HG02642 (cell line): ENCODE measurements at regions not wholly inside any gene's neighbourhood (a gene's known extent, or its start where the extent isn't known, plus 50 kb on each side); places are given as distances from the start of the nearest gene placed in this dataset.

Experiments
- ATAC-seq: cut with Tn5 transposase; IDR thresholded peaks from one replicate; pipeline ENCODE4 v1.9.1; 2021; ENCODE audit warnings: mild to moderate bottlenecking; ENCODE audit not compliant: unreplicated experiment, poor library complexity

DNA sequence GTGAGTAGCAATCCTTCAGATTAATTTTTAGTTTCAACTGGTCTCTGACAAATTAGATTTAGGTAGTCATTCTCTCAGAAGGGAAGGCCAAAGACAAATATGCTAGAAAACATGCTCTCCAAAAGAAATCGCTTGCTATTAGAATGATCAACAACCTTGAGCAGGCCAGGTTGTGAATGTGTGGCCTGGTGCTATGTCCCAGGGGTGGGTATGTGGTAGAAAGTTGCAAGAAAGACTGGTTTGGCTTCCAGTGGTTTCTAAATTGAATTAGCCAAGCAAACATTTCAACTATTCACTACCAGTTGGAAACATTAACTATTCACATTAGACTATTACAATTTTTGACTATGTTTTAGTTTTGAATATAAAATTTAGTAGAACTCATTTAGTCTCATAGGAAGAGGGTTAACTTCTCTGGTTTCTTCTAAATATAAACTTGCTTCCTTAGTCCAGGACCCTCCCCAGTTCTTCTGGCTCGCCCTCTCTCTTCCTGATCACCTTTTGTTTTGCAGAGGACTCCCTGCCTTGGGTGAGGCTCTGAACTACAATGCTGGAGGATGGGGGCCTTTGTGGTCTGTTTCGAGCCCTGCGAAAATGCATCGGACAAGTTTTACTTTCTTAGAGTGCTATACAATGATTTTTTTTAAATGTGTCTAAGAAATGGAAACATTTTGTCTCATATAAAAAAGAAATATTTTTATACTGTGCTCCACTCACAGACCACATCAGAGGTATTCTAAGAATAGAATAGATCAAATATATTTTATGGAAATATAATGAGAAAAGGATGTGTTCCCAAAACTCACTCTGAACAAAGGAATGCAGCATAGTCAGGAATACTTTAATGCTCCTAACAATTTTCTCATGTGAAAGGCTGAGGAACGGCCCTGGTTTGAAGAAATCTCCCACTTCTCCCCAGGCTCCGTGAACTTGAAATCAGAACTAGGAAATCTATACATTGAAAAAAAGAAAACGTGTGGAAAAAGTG lies 375.0 kb upstream of the ZEB2 start:
- ATAC-seq, result no peak

GRCh38 chr2:144893464-144893863 lies 373.5 kb upstream of the ZEB2 start:
- no peak for ATAC-seq

DNA sequence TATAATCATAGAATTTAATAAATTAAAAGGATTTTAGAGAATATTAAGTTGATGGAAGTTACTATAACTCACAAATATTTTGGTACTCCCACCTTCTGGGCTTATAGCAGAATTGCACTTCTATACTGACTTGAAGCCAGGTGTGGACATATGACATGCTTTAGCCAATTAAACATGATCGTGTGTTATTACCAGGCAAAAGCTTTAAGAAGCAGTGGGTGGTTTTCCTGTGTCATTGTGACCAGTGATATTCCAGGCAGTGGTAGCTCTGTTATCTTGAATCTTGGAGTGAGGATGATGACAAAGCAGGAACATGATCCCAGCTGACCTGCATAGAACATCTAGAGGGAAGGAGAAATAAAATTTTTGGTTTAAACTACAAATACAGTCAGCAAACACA lies 370.9 kb upstream of the ZEB2 start:
- ATAC-seq, result no peak

- no peak for ATAC-seq
Observed at GRCh38 chr2:144889348-144889747, 369.4 kb upstream of the ZEB2 start.

DNA sequence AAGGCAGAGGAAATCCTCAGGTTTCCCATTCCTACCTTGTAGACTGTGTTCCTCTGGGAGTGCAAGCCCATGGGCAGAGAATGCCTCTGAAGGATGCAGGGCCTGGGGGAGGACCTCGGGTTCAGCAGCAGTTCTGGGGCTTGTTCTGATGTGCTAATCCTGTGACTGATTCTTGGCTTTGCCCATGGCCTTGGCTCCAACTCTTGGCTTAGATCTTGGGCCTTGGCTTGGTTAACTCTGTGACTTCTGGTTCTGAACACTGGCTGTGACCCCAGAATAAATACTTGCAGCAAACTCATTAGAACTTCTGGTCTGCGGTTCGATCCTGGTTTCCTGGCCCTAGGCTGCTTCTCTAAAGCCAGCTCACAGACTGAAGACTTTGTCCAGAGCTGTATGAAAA lies 366.9 kb upstream of the ZEB2 start:
- no peak for ATAC-seq

DNA sequence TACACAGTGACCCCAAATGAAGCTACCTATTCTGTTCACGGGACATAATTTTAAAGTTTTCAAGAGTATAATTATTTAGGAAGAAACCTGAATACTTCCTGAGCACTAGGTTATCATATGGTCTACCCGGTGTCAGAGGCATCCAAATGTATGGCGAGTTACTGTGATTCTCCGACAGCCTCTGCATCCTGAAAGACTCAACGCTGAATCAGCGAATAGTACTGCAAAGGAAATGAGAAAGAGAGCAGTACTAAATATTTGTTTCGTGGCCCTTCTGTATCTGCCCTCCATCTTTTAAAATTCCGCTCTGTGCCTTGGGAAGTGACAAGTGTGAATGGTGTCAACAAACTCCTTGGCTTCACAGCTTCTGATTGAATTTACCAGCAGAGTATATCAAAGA lies 358.0 kb upstream of the ZEB2 start:
- ATAC-seq, result no peak

DNA sequence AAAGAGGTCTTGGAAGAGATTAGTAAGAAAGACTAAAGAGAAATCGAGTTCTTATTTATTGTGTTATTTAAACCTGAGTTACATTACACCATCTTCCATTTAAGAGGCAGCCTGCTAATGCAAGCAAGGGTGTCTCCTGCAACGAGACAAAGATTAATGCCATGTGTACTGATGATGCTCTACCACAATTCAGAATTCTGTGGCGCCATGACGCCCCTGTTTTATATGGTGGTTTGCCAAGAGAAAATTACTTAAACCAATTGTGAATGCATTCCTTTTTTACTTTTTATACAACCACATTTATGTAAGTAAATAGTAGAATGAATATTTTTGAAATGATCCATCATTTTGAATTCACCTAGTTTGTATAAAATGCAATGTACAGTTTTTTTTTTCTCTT lies 356.1 kb upstream of the ZEB2 start:
- ATAC-seq, result no peak

DNA sequence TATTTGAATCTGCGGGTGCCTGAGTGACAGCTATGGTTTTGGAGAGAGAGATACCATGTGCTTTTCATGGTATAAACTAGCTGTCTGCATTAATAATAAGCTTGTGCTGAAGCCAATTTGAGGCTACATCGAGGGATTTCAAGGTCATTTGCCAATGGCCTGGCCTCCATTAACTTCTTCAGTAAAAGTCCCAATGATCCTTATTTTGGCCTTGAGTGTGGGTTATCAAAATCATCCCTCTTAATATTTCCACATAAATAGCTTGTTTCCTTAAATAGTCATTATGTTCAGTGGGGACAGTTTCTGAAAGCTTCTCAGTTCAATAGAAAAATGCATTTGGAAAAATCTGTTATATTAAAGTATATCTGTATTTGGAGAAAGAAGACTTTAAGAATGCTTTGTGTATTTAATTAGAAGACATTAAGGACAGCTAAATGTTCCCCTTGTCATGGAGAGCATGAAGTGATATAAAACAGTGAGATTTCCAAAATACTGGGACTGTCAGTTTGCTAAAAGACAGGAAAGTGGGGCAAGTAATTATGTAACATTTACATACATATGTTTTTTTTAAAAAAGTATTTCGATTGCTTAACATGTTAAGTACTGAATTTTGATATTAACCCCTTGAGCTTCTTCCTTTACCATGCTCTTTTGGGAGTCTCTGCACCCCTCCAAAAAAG lies 355.5 kb upstream of the ZEB2 start:
- no peak for ATAC-seq

GRCh38 chr2:144865670-144866069 lies 345.8 kb upstream of the ZEB2 start:
- ATAC-seq, result no peak

- ATAC-seq, result no peak
Observed at GRCh38 chr2:144859716-144860115, 339.8 kb upstream of the ZEB2 start.

DNA sequence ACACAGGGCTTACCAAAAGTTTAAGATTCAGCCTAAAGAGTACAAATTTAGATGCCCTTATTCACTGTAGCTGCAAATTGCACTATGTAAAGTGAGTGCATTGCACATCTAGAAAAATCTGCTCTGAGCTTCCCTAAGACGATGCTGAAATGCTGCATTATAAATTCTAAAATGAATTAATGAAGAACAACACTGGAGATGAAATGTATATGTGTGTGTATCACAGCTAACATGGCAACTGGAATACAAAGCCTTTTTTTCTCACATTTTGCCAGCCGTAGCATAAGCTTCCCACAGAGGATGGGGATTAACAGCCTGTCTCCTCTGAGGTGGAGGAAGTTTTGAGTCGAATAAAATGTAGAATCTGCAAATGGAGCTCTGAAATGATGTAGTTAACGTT lies 338.3 kb upstream of the ZEB2 start:
- no peak for ATAC-seq

DNA sequence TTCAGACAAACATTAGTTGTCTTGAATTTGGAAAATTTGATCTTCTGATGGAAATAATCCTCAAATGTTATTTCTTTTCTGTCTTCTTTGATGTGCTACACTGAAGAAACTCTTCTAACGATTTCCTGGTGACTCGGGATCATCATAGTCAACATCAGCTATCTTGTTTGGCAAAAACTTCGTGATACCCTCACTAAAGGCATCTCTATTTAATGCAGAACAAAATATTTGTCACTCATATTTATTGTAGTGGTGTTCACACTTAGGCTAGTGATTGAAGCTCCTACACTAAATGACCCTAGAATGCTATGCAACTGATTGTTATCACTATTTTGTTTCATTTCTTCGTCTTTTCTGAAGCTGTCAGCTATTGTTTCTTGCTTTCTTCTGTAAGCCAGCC lies 334.7 kb upstream of the ZEB2 start:
- ATAC-seq, result no peak

GRCh38 chr2:144849612-144850011 lies 329.7 kb upstream of the ZEB2 start:
- no peak for ATAC-seq

DNA sequence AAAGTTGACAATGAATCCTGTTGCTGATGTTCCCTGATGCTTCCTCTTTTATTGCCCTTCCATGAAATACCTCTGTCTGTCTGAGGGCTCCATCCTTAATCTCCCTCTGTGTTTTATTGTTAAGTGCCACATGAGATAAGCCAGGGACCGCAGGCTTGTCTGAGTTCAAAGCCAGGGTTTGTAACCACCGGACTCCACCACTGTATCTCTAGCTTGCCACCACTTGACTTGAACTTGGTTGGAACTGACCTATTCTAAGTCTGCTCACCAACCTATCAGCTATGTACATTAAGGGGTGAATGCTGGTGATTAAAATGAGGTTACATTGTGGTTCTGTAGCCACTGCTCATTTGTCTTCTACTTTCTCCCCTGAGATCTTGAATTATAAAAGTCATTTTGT lies 328.5 kb upstream of the ZEB2 start:
- ATAC-seq, result no peak

DNA sequence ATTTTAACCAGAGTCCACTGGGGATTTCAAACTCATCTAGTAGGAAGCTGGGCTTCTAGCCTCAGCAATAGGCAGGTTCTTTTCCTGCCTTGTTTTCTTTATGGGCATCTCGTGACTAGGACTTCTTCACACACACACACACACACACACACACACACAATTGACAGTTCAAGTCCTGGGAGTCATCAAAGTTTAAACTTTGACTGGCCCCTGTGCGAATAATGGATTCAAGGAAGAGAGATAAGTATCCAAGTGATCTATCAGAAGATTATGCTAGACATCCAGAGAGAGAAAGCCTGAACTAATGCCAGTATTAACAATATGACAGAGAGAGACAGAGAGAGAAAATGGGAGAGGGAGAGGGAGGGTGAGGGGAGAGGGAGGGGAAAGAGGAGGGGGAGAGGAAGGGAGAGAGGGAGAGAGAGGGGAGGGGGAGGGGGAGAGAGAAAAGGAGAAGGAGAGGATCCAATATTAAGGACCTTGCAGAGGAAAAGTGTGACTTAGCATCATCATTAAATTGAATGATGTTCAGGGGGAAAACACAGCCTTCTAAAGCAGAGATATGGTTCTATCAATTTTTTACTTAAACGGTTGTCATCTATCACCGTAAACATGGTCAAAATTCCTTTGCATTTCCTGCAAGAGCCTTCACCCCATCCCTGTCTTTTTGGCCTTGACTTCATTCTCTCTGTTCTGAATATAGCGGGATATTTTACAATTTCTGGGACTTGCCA lies 327.6 kb upstream of the ZEB2 start:
- no peak for ATAC-seq

GRCh38 chr2:144836635-144837350 lies 316.9 kb upstream of the ZEB2 start:
- no peak for ATAC-seq

- ATAC-seq, result no peak
Observed at GRCh38 chr2:144835634-144836350, 315.9 kb upstream of the ZEB2 start.

DNA sequence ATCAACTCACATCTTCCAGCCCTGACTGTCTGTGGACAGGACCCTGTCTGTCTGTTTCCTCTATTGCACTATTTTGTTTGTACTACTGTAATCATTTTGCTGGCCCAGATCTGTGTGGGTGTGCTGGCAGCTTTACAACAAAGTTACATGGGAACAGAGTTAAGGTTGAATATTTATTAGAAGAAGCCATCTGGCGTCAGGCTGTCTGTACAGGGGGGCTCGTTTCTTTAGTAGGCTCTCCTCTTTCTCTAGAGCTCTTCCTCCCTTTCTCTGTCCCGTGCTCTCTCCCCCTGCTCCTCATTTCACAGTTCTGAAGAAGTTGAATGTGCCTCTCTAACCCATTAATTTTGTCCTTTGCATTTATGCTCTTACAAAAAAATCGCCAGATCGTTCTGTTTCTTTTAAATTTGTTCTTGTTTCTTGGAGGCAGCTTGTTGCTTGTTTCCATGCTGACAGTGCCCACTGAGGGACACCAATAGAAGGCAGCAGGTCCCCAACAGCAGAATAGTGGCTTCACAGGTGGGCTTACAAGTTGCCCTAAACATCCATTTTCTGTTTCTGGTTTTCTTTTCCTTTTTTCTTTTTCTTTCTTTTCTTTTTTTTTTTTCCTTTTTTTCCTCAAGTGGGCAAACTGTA lies 315.2 kb upstream of the ZEB2 start:
- ATAC-seq, result no peak

- ATAC-seq, result no peak
Observed at GRCh38 chr2:144834363-144834762, 314.4 kb upstream of the ZEB2 start.
